ENCODE measurements at regions not wholly inside any gene's neighbourhood (a gene's known extent, or its start where the extent isn't known, plus 50 kb on each side); places are given as distances from the start of the nearest gene placed in this dataset.

DNA sequence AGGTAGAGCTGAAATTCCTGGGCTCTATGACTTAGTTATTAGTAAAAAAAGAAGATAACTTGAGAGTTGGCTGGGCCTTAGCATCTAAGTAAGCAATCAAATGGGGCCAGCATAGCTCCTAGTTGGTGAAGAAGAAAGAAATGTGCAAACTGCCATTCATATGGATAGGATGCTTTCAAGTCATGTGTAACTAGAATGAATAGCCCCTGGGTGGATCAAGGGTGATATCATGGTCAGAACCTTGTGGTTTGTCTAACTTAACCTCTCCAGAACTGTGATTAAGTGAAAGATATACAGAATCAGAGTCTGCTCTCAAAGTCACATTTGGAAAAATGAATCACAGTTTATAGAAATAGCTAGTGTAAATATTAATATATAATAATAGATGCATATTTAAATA lies 198.7 kb upstream of the DTNA start:
- no peak for TF ChIP-seq POLR2AphosphoS5 (IDR thresholded peaks at IDR 0.05; ENCODE audit: low read depth, low read length)
- no peak for TF ChIP-seq POLR2A (IDR thresholded peaks at IDR 0.05; ENCODE audit: low read depth, low read length)

All from GM12892 (cell line).